ENCODE measurements at regions not wholly inside any gene's neighbourhood (a gene's known extent, or its start where the extent isn't known, plus 50 kb on each side); places are given as distances from the start of the nearest gene placed in this dataset.

- H3K4me3 Mint-ChIP-seq (ENCODE audit: unreplicated experiment): no peak overlapping the region
- no peaks in the 10 kb centered on the region for H3K36me3 Mint-ChIP-seq (ENCODE audit: low read depth, unreplicated experiment)
- peaks cover 11% of the 10 kb centered on the region for H3K27me3 Mint-ChIP-seq (ENCODE audit: low read depth, unreplicated experiment)
- Histone ChIP-seq H2AFZ (ENCODE audit: low read depth, low read length) (peak overlapping the region; percentile 76), H3K36me3 (ENCODE audit: insufficient read depth, low read length) (no peaks in the 10 kb centered on the region), H3K9me3 (ENCODE audit: insufficient read depth, low read depth, low read length) (no peaks in the 10 kb centered on the region), H3K9ac (ENCODE audit: low read length) (no peak overlapping the region), H3K4me3 (ENCODE audit: insufficient read depth, low read depth, low read length) (peak overlapping the region; percentile 9), H3K79me2 (ENCODE audit: insufficient read depth, low read length) (no peaks in the 10 kb centered on the region), H4K20me1 (ENCODE audit: insufficient read depth, low read length) (no peaks in the 10 kb centered on the region), H3K27me3 (ENCODE audit: insufficient read depth, low read length) (no peaks in the 10 kb centered on the region), H3K4me2 (ENCODE audit: low read length) (peak overlapping the region; percentile 67), H3K4me1 (ENCODE audit: insufficient read depth, low read length) (peaks cover 5% of the 10 kb centered on the region), H3K27ac (ENCODE audit: low read depth, low read length) (no peak overlapping the region)
- H3K9me3 Mint-ChIP-seq (ENCODE audit: unreplicated experiment): peaks cover 2% of the 10 kb centered on the region
- DNase-seq (ENCODE audit: low read depth): peak; percentile 70
- no peak for FAIRE-seq
- TF ChIP-seq CTCF (IDR thresholded peaks at IDR 0.05; ENCODE audit: insufficient read depth, low read depth, low read length): no peak
- no peak for TF ChIP-seq EZH2 (IDR thresholded peaks at IDR 0.05; ENCODE audit: insufficient read depth, low read length)
- H3K27ac Mint-ChIP-seq (ENCODE audit: unreplicated experiment): no peak overlapping the region
- no peaks in the 10 kb centered on the region for H3K4me1 Mint-ChIP-seq (ENCODE audit: low read depth, unreplicated experiment)
These were observed 153.2 kb downstream of the LRIG2 start for GRCh38 chr1:113226148-113226547.

DNA sequence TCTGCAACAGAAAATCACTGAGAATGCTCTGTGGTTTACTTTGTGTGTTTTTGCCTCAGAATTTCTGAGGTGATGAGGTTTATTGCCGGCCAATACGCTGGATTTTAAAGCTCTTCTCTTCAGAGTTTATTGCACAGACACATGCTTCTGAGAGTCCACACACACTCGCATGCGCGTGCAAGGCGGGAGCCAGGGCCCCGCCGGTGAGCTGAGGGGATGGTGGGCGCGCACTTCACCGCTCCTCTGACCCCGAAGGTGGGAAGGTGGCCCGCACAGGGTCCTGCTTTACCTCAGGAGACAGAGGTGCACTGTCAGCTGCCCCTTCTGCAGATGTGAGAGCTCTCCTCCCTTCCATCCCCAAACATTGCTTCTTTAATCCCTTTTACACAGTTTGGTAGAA, 158.4 kb upstream of the MAGI3 start:
- FAIRE-seq: no peak
- H3K4me3 Mint-ChIP-seq (ENCODE audit: unreplicated experiment): no peak overlapping the region
- Histone ChIP-seq H3K9ac (ENCODE audit: low read length) (no peak overlapping the region), H3K4me2 (ENCODE audit: low read length) (no peak overlapping the region), H3K4me1 (ENCODE audit: insufficient read depth, low read length) (no peaks in the 10 kb centered on the region), H2AFZ (ENCODE audit: low read depth, low read length) (no peak overlapping the region), H4K20me1 (ENCODE audit: insufficient read depth, low read length) (no peaks in the 10 kb centered on the region), H3K4me3 (ENCODE audit: insufficient read depth, low read depth, low read length) (no peak overlapping the region), H3K36me3 (ENCODE audit: insufficient read depth, low read length) (no peaks in the 10 kb centered on the region), H3K79me2 (ENCODE audit: insufficient read depth, low read length) (no peaks in the 10 kb centered on the region), H3K27ac (ENCODE audit: low read depth, low read length) (no peak overlapping the region), H3K9me3 (ENCODE audit: insufficient read depth, low read depth, low read length) (no peaks in the 10 kb centered on the region), H3K27me3 (ENCODE audit: insufficient read depth, low read length) (no peaks in the 10 kb centered on the region)
- H3K27ac Mint-ChIP-seq (ENCODE audit: unreplicated experiment): no peak overlapping the region
- DNase-seq (ENCODE audit: low read depth): no peak
- no peak for TF ChIP-seq EZH2 (IDR thresholded peaks at IDR 0.05; ENCODE audit: insufficient read depth, low read length)
- no peak for TF ChIP-seq CTCF (IDR thresholded peaks at IDR 0.05; ENCODE audit: insufficient read depth, low read depth, low read length)
- peaks cover 14% of the 10 kb centered on the region for H3K27me3 Mint-ChIP-seq (ENCODE audit: low read depth, unreplicated experiment)
- H3K36me3 Mint-ChIP-seq (ENCODE audit: low read depth, unreplicated experiment): no peaks in the 10 kb centered on the region
- H3K9me3 Mint-ChIP-seq (ENCODE audit: unreplicated experiment): peaks cover 2% of the 10 kb centered on the region
- H3K4me1 Mint-ChIP-seq (ENCODE audit: low read depth, unreplicated experiment): no peaks in the 10 kb centered on the region

- no peaks in the 10 kb centered on the region for H3K4me1 Mint-ChIP-seq (ENCODE audit: low read depth, unreplicated experiment)
- no peaks in the 10 kb centered on the region for H3K9me3 ChIP-seq (ENCODE audit: insufficient read depth, low read depth, low read length)
- H3K27me3 Mint-ChIP-seq (ENCODE audit: low read depth, unreplicated experiment): peaks cover 11% of the 10 kb centered on the region
These were observed 156.9 kb upstream of the MAGI3 start for GRCh38 chr1:113233441-113233840.

More at GRCh38 chr1:113233441-113233840, 156.9 kb upstream of the MAGI3 start:
- no peak overlapping the region for H3K9ac ChIP-seq (ENCODE audit: low read length)
- H3K27ac Mint-ChIP-seq (ENCODE audit: unreplicated experiment): no peak overlapping the region
- H3K27ac ChIP-seq (ENCODE audit: low read depth, low read length): no peak overlapping the region
- no peak for DNase-seq (ENCODE audit: low read depth)
- no peaks in the 10 kb centered on the region for H4K20me1 ChIP-seq (ENCODE audit: insufficient read depth, low read length)
- H3K4me3 ChIP-seq (ENCODE audit: insufficient read depth, low read depth, low read length): no peak overlapping the region
- no peaks in the 10 kb centered on the region for H3K36me3 Mint-ChIP-seq (ENCODE audit: low read depth, unreplicated experiment)
- H3K79me2 ChIP-seq (ENCODE audit: insufficient read depth, low read length): no peaks in the 10 kb centered on the region
- TF ChIP-seq CTCF (IDR thresholded peaks at IDR 0.05; ENCODE audit: insufficient read depth, low read depth, low read length) (no peak), EZH2 (IDR thresholded peaks at IDR 0.05; ENCODE audit: insufficient read depth, low read length) (no peak)
- H3K9me3 Mint-ChIP-seq (ENCODE audit: unreplicated experiment): no peaks in the 10 kb centered on the region
- H3K36me3 ChIP-seq (ENCODE audit: insufficient read depth, low read length): no peaks in the 10 kb centered on the region
- no peaks in the 10 kb centered on the region for H3K4me1 ChIP-seq (ENCODE audit: insufficient read depth, low read length)
- FAIRE-seq: no peak
- no peak overlapping the region for H3K4me3 Mint-ChIP-seq (ENCODE audit: unreplicated experiment)
- H2AFZ ChIP-seq (ENCODE audit: low read depth, low read length): no peak overlapping the region
- no peaks in the 10 kb centered on the region for H3K27me3 ChIP-seq (ENCODE audit: insufficient read depth, low read length)
- no peak overlapping the region for H3K4me2 ChIP-seq (ENCODE audit: low read length)
